Aorta (tissue), 5 donors: ENCODE measurements at regions not wholly inside any gene's neighbourhood (a gene's known extent, or its start where the extent isn't known, plus 50 kb on each side); places are given as distances from the start of the nearest gene placed in this dataset.

ENCODE experiments used
- ATAC-seq: fragments of 200-7000 bp; cut with Tn5 transposase; one replicate; pipeline ENCODE4 v1.9.1; 2022; ENCODE audit warnings: moderate library complexity; ENCODE audit not compliant: low FRiP score
- DNase-seq, 2 donors: peaks; one replicate each; pipeline ENCODE4 v3.0.0-alpha.2; 2020
- H3K27ac ChIP-seq, 2 donors: one replicate each; pipeline ENCODE4 v1.5.1; 2013; ENCODE audit warnings: low read length in 2 of 2, mild to moderate bottlenecking in 2 of 2, moderate library complexity in 2 of 2, control low read depth in 1 of 2, inconsistent platforms in 1 of 2, low read depth in 1 of 2
- H3K27me3 ChIP-seq, 2 donors: one replicate each; pipeline ENCODE4 v1.6.1; 2013; ENCODE audit warnings: control low read depth in 1 of 2, low read length in 1 of 2, mild to moderate bottlenecking in 1 of 2, moderate library complexity in 1 of 2; ENCODE audit not compliant: insufficient read depth in 2 of 2, control insufficient read depth in 1 of 2
- H3K36me3 ChIP-seq, 2 donors: one replicate each; pipeline ENCODE4 v1.6.1; 2013; ENCODE audit warnings: control low read depth in 1 of 2, low read length in 1 of 2, mild to moderate bottlenecking in 1 of 2; ENCODE audit not compliant: insufficient read depth in 2 of 2, control insufficient read depth in 1 of 2
- H3K4me1 ChIP-seq, 2 donors: one replicate each; pipeline ENCODE4 v1.6.1; 2013; ENCODE audit warnings: low read length in 2 of 2, control low read depth in 1 of 2, mild to moderate bottlenecking in 1 of 2, moderate library complexity in 1 of 2; ENCODE audit not compliant: insufficient read depth in 2 of 2, control insufficient read depth in 1 of 2
- H3K4me3 ChIP-seq, 2 donors: one replicate each; pipeline ENCODE4 v1.5.1; 2013; ENCODE audit warnings: low read length in 2 of 2, control low read depth in 1 of 2, mild to moderate bottlenecking in 1 of 2
- H3K9me3 ChIP-seq: one replicate; pipeline ENCODE4 v1.6.1; 2013; ENCODE audit warnings: mild to moderate bottlenecking, low read length; ENCODE audit not compliant: control insufficient read depth
- WGBS, 2 donors: extraction: QIAGEN DNeasy Blood & Tissue Kit; methylation state at CpG; one replicate each; pipeline ENCODE4 v1.1.7; 2013; 5-methylcytosine and 5-hydroxymethylcytosine counted together
- intact Hi-C, 2 donors: fragments of 100-400 bp; cut with DNase I; formaldehyde crosslinking; loops; one replicate each; pipeline versions ENCODE4 v1.14.2 to v1.15.0; 2022
- donor health status: healthy with polysubstance abuse.
- donor health status: Bipolar disorder and iron deficiency.
- donor health status: DM: no; HTN: no; CAD: no.
- donor health status: DM: no; HTN: no; CAD: no.
- donor health status: DM: yes; HTN: yes; CAD: no.

DNA sequence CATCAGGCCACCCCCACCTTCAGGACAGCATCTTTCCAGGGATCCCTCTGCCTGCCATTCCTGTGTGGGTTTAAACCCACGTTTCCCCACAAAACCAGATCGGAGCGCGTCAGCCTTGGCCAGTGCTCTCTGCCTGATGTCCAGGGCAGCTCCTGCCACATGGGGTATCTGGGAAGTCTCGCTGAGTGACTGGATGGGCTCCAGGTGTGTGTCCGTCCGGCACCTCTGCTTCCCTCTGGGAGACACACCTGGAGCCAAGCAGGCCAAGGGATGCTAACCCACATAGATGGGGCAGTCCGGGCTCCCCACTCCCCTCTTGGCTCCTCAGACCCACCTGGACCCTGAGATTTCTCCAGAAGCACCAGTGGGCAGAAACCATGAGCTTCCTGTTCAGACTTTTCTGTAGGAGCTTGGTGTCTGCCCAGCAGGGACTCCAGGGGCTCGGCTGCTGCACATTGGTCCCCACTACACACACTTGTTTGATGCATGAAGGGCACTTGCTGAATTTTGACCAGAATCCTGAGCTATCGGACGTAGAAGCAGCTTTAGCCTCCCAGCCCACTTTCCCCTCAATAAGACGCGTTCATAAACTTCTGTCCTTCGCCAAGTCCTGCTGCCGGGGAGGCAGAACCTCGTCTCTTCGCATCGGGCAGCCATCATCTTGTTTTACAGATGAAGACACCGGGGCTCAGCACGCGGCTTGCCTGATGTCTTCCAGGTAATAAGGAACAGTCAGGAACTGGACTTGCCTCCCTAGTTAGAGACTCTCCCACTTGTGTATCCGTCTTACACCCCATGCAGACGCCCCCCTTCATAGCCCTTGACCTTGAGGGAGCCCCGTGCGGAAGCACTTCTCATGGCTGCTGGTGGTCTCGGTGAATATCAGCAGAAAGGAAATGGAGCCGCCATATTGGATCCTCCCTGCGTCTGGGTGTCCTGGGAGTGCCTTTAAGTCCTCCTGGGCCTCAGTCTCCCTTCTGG is 91.6 kb upstream of the ZNF469 start:
- peaks cover 5% of the 10 kb centered on the region for H3K9me3 ChIP-seq
- no peak for ATAC-seq
- no peaks in the 10 kb centered on the region for H3K4me1 ChIP-seq
- WGBS, 2 donors: 78 to 88% methylated on average over 28 of the region's 28 CpGs
- no peak overlapping the region for H3K4me3 ChIP-seq
- no peaks in the 10 kb centered on the region for H3K36me3 ChIP-seq
- no peak overlapping the region for H3K27ac ChIP-seq
- intact Hi-C loops: no loop called here
- DNase-seq: peak in 1 of 2 donors; percentile 46
- no peaks in the 10 kb centered on the region for H3K27me3 ChIP-seq

DNA sequence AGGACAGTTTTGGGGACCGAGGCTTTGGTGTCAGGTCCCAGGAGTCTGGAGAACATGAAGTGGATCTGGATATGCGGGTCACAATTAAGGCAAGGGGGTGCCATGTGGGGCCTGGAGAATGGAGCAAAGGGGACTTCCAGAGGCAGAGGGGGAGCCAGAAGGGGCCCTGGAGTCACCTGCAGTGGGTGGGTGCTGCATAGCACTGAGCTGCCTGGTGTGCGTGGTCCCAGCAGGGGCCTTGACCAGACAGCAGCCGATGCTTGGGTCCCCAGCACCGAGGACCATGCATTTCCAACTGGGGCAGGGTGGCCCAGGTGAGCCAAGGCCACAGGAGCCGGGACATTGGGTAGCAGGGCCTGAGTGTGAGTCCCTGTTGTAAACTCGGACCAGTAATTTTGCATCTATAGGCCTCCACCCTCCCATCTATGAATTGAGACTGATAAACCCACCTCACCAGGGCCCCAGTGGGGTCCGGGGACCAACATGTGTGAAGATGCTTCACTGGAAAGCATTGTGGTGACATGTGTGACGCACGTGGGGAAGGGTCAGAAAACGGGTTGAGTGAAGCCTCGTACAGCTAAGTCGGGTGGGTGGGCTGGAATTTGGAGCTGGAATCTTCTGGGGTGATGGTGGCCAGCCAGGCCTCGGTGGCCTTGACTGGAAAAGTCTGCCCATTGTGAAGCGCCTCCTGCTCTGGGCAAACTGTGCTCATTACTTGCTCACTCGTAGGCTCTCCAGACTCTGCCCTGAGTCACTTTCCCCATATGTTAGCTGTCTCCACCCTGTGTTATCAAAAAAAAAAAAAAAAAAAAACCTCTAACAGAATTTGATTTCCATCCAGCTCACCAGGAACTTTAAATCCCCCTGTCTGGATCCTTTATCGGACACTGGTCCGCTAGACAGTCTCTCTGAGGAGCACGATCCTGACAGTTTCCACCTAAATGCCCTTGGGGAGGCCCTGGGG is 90.5 kb upstream of the ZNF469 start:
- H3K4me1 ChIP-seq: no peaks in the 10 kb centered on the region
- no peak overlapping the region for H3K4me3 ChIP-seq
- H3K9me3 ChIP-seq: peaks cover 2% of the 10 kb centered on the region
- intact Hi-C loops: no loop called here
- peak in 1 of 2 donors; percentile 28 for DNase-seq
- H3K27ac ChIP-seq: no peak overlapping the region
- H3K36me3 ChIP-seq: no peaks in the 10 kb centered on the region
- 91 to 94% methylated on average over 19 of the region's 19 CpGs for WGBS, 2 donors
- no peaks in the 10 kb centered on the region for H3K27me3 ChIP-seq
- ATAC-seq: no peak

GRCh38 chr16:88293097-88293496 is 89.7 kb upstream of the ZNF469 start:
- H3K27me3 ChIP-seq: no peaks in the 10 kb centered on the region
- no peak for ATAC-seq
- no peaks in the 10 kb centered on the region for H3K36me3 ChIP-seq
- 98 to 100% methylated on average over 4 of the region's 4 CpGs for WGBS, 2 donors
- no peak overlapping the region for H3K4me3 ChIP-seq
- no peaks in the 10 kb centered on the region for H3K4me1 ChIP-seq
- intact Hi-C loops: no loop called here
- no peak overlapping the region for H3K27ac ChIP-seq
- H3K9me3 ChIP-seq: peaks cover 1% of the 10 kb centered on the region
- DNase-seq: no peak

DNA sequence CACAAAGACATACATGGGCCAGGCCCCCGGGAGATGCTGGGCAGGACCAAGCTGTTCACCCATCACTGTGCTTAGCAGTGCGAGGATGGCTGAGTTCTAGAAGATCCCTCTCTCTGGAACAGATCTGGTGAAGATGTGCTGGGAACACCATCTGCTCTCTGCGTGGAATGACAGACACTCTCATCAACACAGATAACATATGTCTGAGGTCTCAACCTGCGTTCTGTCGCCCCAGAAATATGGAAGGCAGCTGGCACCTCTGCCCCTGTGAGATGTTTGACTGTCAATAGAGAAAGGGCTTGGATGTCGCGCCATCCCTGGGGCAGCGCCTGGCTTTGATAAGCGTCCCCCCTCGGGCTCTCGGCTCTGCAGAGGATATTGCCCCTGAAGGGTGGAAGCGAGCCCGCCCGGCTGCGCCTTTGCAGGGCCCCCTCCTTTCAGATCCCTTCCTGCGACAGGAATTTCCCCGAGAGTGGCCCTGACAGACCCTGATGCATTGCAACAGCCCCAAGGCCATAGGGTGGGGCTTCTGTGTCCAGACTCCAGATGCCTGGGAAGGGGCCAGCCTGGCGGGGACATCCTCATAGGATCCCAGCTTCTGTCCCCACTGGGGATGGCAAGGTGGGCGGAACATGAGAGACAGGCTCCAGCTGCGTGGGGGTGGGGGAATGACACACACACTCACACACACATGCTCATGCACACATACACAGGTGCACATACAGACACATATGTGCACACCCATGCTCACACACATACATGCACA is 86.9 kb upstream of the ZNF469 start:
- DNase-seq: peak in 1 of 2 donors; percentile 61
- intact Hi-C loops: no loop called here
- Histone ChIP-seq H3K36me3 (no peaks in the 10 kb centered on the region), H3K4me3 (no peak overlapping the region), H3K27ac (no peak overlapping the region), H3K9me3 (no peaks in the 10 kb centered on the region), H3K27me3 (no peaks in the 10 kb centered on the region), H3K4me1 (no peaks in the 10 kb centered on the region)
- ATAC-seq: no peak
- 88 to 91% methylated on average over 20 of the region's 20 CpGs for WGBS, 2 donors

DNA sequence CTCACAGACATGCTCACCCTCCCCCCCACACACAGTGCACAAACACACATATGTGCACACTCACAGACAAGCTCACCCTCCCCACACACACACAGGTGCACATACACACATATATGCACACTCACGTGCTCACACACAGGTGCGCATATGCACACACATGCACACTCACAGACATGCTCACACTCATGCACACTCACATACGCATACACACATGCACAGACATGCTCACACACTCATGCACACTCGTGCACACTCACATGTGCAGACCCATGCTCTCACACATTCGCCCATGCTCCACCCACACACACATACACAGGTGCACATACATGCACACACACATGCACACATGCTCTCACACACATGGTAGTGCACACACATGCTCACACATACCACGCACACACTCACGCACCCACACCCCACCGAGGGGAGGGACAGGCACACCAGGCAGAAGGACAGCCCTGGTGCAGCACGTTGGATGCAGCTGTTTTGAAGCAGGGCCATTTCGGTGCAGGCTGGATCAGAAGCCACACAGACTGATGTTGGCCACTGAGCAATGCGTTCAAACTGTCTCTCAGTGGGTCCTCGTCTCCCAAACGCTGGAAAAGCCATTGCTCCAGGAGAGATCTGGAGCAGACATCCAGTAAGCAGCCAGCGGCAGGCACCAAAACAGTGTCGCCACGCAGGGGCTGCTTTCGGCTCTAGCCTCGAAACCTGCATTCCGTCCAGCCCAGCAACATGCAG is 86.2 kb upstream of the ZNF469 start:
- no peaks in the 10 kb centered on the region for H3K9me3 ChIP-seq
- 85 to 88% methylated on average over 19 of the region's 19 CpGs for WGBS, 2 donors
- no peak overlapping the region for H3K4me3 ChIP-seq
- H3K4me1 ChIP-seq: no peaks in the 10 kb centered on the region
- no peak overlapping the region for H3K27ac ChIP-seq
- no peaks in the 10 kb centered on the region for H3K36me3 ChIP-seq
- ATAC-seq (no peak), DNase-seq (peak in 1 of 2 donors; percentile 59)
- no peaks in the 10 kb centered on the region for H3K27me3 ChIP-seq
- intact Hi-C loops: no loop called here

GRCh38 chr16:88297178-88297720 is 85.5 kb upstream of the ZNF469 start:
- no peaks in the 10 kb centered on the region for H3K27me3 ChIP-seq
- no peaks in the 10 kb centered on the region for H3K4me1 ChIP-seq
- ATAC-seq (no peak), DNase-seq (peak in 1 of 2 donors; percentile 71)
- H3K4me3 ChIP-seq: no peak overlapping the region
- no peak overlapping the region for H3K27ac ChIP-seq
- H3K36me3 ChIP-seq: no peaks in the 10 kb centered on the region
- no peaks in the 10 kb centered on the region for H3K9me3 ChIP-seq
- intact Hi-C loops: no loop called here
- WGBS, 2 donors: 94% methylated on average over 22 of the region's 22 CpGs

GRCh38 chr16:88298181-88298832 is 84.5 kb upstream of the ZNF469 start:
- Histone ChIP-seq H3K27me3 (no peaks in the 10 kb centered on the region), H3K36me3 (no peaks in the 10 kb centered on the region), H3K9me3 (no peaks in the 10 kb centered on the region), H3K4me1 (no peaks in the 10 kb centered on the region), H3K27ac (peak overlapping the region in 1 of 2 donors; percentile 7), H3K4me3 (no peak overlapping the region)
- intact Hi-C loops: no loop called here
- WGBS, 2 donors: 15 to 21% methylated on average over 14 to 16 of the region's 16 CpGs
- DNase-seq (peak; percentile 87 to 90), ATAC-seq (peak; percentile 65)
